Left ventricle myocardium inferior (tissue), 1 donor: ENCODE measurements at regions not wholly inside any gene's neighbourhood (a gene's known extent, or its start where the extent isn't known, plus 50 kb on each side); places are given as distances from the start of the nearest gene placed in this dataset.
A peak's percentile ranks its signal among the peaks of the same experiment; 100 is the strongest.

ENCODE experiments used
- DNase-seq: peaks from one replicate; pipeline ENCODE4 v3.0.0-alpha.2; 2020
- H3K27ac ChIP-seq: fragments of 200-600 bp; replicated peaks from 2 replicates; pipeline ENCODE4 v1.8.0; 2021
- H3K27me3 ChIP-seq: fragments of 200-600 bp; 2 replicates; pipeline ENCODE4 v1.8.0; 2021; ENCODE audit warnings: low read depth
- H3K36me3 ChIP-seq: fragments of 200-600 bp; 2 replicates; pipeline ENCODE4 v1.8.0; 2021
- H3K4me1 ChIP-seq: fragments of 200-600 bp; 2 replicates; pipeline ENCODE4 v1.8.0; 2021
- H3K4me3 ChIP-seq: fragments of 200-600 bp; 2 replicates; pipeline ENCODE4 v1.8.0; 2021; ENCODE audit warnings: mild to moderate bottlenecking, moderate library complexity
- H3K9me3 ChIP-seq: fragments of 200-600 bp; replicated peaks from 2 replicates; pipeline ENCODE4 v1.8.0; 2021
- intact Hi-C: fragments of 100-400 bp; cut with micrococcal nuclease; formaldehyde crosslinking; loops from one replicate; pipeline ENCODE4 v1.11.0; 2022
- TF ChIP-seq, protein P1 (sequence below): fragments of 200-600 bp; IDR thresholded peaks from 2 replicates; pipeline ENCODE4 v1.8.0; 2021; ENCODE audit warnings: antibody characterized with exemption, mild to moderate bottlenecking, borderline replicate concordance
- donor health status: DM: no; HTN: yes; CAD: no; lungs with severe emphysema.

DNA sequence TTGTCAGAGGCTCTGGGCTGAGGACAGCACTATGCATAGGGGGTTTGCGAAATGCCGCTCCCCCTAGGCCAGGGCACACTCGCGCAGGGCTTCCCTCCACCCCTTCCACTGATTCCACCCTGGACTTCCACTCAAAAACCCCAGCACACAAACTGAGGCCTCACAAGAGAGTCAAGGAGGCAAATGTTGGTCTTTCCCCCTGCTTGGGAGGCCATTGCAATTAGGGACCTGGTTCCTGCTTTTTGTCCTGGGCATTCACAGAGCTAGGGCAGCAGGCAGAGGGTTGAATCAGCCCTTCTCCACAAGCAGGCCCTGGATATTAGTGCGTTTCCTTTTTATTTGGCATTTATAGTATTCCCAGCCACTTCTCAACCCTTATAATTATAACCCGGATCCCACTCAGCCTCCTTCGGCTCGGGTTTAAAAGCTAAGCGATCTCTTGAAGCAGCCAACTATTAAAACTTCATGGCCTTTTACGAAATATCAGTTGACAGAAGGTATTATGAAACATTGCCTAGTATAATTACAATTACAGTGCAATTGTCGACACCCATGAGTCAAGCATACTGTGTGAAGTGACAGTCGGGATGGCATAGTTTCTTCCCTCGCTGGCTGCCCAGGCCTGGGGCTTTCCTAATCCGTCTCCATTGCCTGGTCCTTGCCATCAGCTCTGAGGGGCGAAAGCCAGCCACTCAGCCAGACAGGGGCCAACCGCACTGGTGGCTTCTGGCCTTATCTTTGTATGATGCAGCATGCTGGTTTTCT, 285.5 kb upstream of the MAP3K1 start:
- H3K9me3 ChIP-seq, result no peaks in the 10 kb centered on the region
- H3K4me1 ChIP-seq, result no peaks in the 10 kb centered on the region
- no peak overlapping the region for H3K27ac ChIP-seq
- no peak overlapping the region for H3K4me3 ChIP-seq
- peaks cover 4% of the 10 kb centered on the region for H3K27me3 ChIP-seq
- no peaks in the 10 kb centered on the region for H3K36me3 ChIP-seq
- intact Hi-C loops, result no loop called here
- TF ChIP-seq, protein P1, sequence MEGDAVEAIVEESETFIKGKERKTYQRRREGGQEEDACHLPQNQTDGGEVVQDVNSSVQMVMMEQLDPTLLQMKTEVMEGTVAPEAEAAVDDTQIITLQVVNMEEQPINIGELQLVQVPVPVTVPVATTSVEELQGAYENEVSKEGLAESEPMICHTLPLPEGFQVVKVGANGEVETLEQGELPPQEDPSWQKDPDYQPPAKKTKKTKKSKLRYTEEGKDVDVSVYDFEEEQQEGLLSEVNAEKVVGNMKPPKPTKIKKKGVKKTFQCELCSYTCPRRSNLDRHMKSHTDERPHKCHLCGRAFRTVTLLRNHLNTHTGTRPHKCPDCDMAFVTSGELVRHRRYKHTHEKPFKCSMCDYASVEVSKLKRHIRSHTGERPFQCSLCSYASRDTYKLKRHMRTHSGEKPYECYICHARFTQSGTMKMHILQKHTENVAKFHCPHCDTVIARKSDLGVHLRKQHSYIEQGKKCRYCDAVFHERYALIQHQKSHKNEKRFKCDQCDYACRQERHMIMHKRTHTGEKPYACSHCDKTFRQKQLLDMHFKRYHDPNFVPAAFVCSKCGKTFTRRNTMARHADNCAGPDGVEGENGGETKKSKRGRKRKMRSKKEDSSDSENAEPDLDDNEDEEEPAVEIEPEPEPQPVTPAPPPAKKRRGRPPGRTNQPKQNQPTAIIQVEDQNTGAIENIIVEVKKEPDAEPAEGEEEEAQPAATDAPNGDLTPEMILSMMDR, result no peak
- no peak for DNase-seq

DNA sequence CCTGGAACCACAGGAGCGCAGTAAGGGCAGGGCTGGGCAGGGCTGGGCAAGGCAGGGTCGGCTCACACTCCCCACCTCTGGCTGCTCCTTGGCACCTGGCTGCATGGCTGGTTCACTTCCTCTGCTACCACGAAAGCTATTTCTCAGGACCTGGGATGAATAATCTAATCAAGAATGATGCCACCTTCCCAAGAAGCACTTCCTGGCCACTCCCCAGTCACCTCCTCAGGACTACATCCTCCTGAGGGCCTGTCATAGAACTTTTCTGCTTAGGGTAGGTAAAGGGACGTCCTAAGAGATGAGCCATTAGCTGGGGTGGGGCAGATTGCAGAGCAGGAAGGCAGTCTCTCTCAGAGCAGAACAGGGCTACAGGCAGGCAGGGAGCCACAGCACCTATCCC, 288.2 kb upstream of the MAP3K1 start:
- no peak overlapping the region for H3K27ac ChIP-seq
- H3K4me3 ChIP-seq, result no peak overlapping the region
- DNase-seq, result no peak
- no peaks in the 10 kb centered on the region for H3K36me3 ChIP-seq
- H3K27me3 ChIP-seq, result no peaks in the 10 kb centered on the region
- TF ChIP-seq, protein P1, result no peak
- intact Hi-C loops, result no loop called here
- peaks cover 18% of the 10 kb centered on the region for H3K4me1 ChIP-seq
- H3K9me3 ChIP-seq, result no peaks in the 10 kb centered on the region

DNA sequence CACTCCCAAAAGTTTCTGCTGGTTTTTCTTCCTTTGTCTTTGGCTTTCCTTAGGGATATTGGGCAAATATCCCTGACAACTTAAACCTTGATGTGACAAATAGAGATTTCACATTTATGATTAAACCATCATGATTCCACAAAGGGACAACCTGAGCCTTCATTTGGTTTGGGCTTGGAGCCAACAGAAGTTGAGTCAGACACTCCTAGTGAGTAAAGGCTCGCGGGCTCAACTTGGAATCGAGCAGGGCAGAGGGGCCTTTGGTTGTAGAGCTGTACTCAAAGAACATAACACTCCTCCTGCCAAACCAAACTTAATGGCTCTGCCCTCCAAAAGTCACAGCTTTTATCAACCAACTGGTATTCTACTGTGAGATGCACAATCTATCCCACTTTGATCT, 290.2 kb upstream of the MAP3K1 start:
- Histone ChIP-seq H3K9me3 (no peaks in the 10 kb centered on the region), H3K27ac (no peak overlapping the region), H3K36me3 (no peaks in the 10 kb centered on the region), H3K27me3 (no peaks in the 10 kb centered on the region), H3K4me3 (no peak overlapping the region), H3K4me1 (peaks cover 18% of the 10 kb centered on the region)
- TF ChIP-seq, protein P1, result no peak
- intact Hi-C loops, result no loop called here
- DNase-seq, result no peak

DNA sequence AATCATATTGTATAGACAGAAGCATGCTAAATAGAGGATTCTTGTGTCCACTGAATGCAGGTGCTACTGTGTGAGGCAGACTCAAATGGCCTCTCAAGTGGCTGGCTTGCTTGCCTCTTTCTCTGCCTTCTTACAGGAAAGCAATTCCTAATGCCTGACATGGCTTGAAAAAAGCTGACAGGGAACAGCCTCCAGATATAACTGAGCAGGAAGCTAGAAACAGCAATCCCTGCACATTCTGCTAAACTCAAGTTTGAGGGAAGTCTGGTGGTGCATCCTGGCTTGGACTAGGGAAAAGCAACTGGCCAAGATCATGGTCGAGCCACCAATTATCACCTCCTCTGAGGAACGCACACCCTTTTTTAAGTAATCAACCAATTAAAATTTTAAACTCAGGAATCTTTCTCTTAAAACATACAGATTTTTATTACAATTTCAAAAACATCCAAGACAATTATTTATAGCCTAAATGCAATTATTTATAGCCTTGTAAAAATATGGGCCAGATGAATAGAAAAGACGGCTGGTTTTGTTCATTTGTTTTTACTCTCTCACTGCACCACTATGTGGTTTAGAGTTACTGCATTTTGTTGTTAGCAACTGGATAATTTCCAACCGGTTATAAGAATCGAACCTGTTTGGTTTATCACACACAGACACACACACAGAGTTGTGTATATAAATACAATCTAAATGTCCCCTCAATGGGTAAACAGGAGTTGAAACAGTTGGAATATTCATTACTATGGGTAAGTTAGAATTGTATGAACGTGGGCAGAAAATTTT, 290.9 kb upstream of the ANKRD55 start:
- H3K27ac ChIP-seq, result peak overlapping the region; percentile 51
- H3K27me3 ChIP-seq, result no peaks in the 10 kb centered on the region
- intact Hi-C loops, result no loop called here
- no peak for DNase-seq
- TF ChIP-seq, protein P1, result no peak
- H3K4me1 ChIP-seq, result peaks cover 18% of the 10 kb centered on the region
- no peaks in the 10 kb centered on the region for H3K36me3 ChIP-seq
- no peaks in the 10 kb centered on the region for H3K9me3 ChIP-seq
- H3K4me3 ChIP-seq, result no peak overlapping the region

DNA sequence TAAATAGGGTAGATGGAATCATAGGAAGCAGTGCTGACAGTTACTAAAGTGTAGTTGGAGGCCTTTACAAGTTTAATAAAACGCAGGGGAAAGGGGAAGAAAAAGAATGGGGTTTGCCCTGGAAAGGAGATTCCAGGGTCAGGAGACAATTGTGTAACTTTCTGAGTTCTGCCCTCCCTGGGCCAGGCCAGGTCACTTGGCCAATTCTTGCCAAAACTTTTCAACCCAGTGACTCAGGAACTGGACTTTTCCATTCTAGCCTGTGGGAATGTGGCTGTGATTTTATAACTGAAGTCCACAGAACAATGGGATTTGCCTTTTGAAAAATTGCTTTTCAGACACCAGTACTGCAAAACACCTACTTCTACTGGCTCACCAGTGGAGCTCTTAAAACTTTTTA, 289.8 kb upstream of the ANKRD55 start:
- peaks cover 18% of the 10 kb centered on the region for H3K4me1 ChIP-seq
- intact Hi-C loops, result no loop called here
- H3K27me3 ChIP-seq, result no peaks in the 10 kb centered on the region
- no peak overlapping the region for H3K4me3 ChIP-seq
- peak overlapping the region; percentile 51 for H3K27ac ChIP-seq
- no peaks in the 10 kb centered on the region for H3K9me3 ChIP-seq
- H3K36me3 ChIP-seq, result no peaks in the 10 kb centered on the region
- TF ChIP-seq, protein P1, result no peak
- DNase-seq, result no peak
